Smooth muscle cell (in vitro differentiated cells): ENCODE measurements at regions not wholly inside any gene's neighbourhood (a gene's known extent, or its start where the extent isn't known, plus 50 kb on each side); places are given as distances from the start of the nearest gene placed in this dataset.

Experiments used
- DNase-seq: peaks from one replicate; lab custom pipeline; 2025; ENCODE audit not compliant: unreplicated experiment; lab: John Stamatoyannopoulos, UW
- H2AFZ ChIP-seq: fragments of 200-600 bp; sonication (generic); 2 replicates; pipeline ENCODE4 v1.6.0; 2016; ENCODE audit warnings: antibody characterized with exemption, low read depth, mild to moderate bottlenecking
- H3F3A ChIP-seq: fragments of 200-600 bp; sonication (generic); 2 replicates; pipeline ENCODE4 v1.6.0; 2017; ENCODE audit warnings: antibody characterized with exemption, low read depth
- H3K27ac ChIP-seq: fragments of 200-600 bp; sonication (generic); 2 replicates; pipeline ENCODE4 v1.5.1; 2016; ENCODE audit warnings: low read depth, mild to moderate bottlenecking
- H3K27me3 ChIP-seq: fragments of 200-600 bp; sonication (generic); 2 replicates; pipeline ENCODE4 v1.6.1; 2016; ENCODE audit warnings: low read depth, mild to moderate bottlenecking
- H3K36me3 ChIP-seq: fragments of 200-600 bp; sonication (generic); 2 replicates; pipeline ENCODE4 v1.5.1; 2016; ENCODE audit warnings: low read depth
- H3K4me1 ChIP-seq: fragments of 200-600 bp; sonication (generic); 2 replicates; pipeline ENCODE4 v1.5.1; 2016; ENCODE audit warnings: low read depth
- H3K4me2 ChIP-seq: fragments of 200-600 bp; sonication (generic); 2 replicates; pipeline ENCODE4 v1.6.0; 2016; ENCODE audit warnings: mild to moderate bottlenecking
- H3K4me3 ChIP-seq: fragments of 200-600 bp; sonication (generic); 2 replicates; pipeline ENCODE4 v1.5.1; 2016; ENCODE audit warnings: mild to moderate bottlenecking
- H3K79me2 ChIP-seq: fragments of 200-600 bp; sonication (generic); 2 replicates; pipeline ENCODE4 v1.6.0; 2016; ENCODE audit warnings: low read depth, mild to moderate bottlenecking
- H3K9ac ChIP-seq: fragments of 200-600 bp; sonication (generic); 2 replicates; pipeline ENCODE4 v1.6.0; 2016; ENCODE audit warnings: low read depth
- H3K9me3 ChIP-seq: fragments of 200-600 bp; sonication (generic); replicated peaks from 2 replicates; pipeline ENCODE4 v1.5.1; 2016; ENCODE audit warnings: low read depth
- H4K20me1 ChIP-seq: fragments of 200-600 bp; sonication (generic); 2 replicates; pipeline ENCODE4 v1.6.0; 2016; ENCODE audit warnings: low read depth
- WGBS: methylation state at CpG from one replicate; pipeline ENCODE4 v1.1.7; 2016; ENCODE audit warnings: low lambda C conversion rate; 5-methylcytosine and 5-hydroxymethylcytosine counted together
- TF ChIP-seq, protein P1 (sequence below): fragments of 200-600 bp; sonication (generic); IDR thresholded peaks from 2 replicates; pipeline ENCODE4 v1.5.1; 2017; ENCODE audit warnings: borderline replicate concordance, mild to moderate bottlenecking, antibody characterized with exemption; ENCODE audit not compliant: insufficient read depth, poor library complexity, severe bottlenecking

DNA sequence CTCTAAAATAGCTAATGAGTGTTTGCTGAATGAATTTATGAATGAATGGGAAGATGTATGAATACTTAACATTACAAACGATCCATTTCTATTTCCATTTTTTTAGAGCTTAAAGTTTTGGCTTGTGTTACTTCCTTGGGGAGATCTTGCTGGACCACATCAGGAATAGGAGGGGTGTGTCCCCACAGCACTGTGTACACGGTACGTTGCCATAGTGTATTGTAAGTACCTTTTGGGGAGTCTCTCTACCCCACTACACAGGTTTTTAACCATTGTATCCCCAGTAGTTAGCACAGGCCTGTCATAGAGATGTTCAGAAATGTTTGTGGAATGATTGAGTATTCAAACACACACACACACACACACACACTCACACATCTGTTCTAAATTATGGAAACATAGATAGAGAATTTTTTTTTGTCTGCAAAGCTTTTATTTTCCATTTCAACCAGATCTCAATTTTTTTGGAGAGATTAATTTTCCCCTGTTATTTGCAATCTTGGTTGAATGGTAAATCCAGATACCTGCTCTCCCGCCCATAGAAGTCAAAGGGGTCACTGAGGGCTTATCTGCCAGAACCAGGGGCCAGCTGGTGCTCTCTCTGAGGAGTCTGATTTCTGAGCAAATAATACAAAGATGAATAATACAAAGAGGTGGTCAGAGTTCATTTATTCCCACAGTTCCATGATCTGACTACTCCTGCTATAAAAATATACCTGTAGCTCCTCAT is 471.0 kb downstream of the INSC start:
- no peak overlapping the region for H3K4me3 ChIP-seq
- H3K27ac ChIP-seq: no peak overlapping the region
- WGBS: 93% methylated on average over 4 of the region's 4 CpGs
- no peak overlapping the region for H2AFZ ChIP-seq
- DNase-seq: no peak
- no peaks in the 10 kb centered on the region for H3K9me3 ChIP-seq
- H3K4me1 ChIP-seq: peaks cover 6% of the 10 kb centered on the region
- no peak overlapping the region for H3K4me2 ChIP-seq
- TF ChIP-seq, protein P1, sequence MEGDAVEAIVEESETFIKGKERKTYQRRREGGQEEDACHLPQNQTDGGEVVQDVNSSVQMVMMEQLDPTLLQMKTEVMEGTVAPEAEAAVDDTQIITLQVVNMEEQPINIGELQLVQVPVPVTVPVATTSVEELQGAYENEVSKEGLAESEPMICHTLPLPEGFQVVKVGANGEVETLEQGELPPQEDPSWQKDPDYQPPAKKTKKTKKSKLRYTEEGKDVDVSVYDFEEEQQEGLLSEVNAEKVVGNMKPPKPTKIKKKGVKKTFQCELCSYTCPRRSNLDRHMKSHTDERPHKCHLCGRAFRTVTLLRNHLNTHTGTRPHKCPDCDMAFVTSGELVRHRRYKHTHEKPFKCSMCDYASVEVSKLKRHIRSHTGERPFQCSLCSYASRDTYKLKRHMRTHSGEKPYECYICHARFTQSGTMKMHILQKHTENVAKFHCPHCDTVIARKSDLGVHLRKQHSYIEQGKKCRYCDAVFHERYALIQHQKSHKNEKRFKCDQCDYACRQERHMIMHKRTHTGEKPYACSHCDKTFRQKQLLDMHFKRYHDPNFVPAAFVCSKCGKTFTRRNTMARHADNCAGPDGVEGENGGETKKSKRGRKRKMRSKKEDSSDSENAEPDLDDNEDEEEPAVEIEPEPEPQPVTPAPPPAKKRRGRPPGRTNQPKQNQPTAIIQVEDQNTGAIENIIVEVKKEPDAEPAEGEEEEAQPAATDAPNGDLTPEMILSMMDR: no peak
- no peaks in the 10 kb centered on the region for H3K36me3 ChIP-seq
- H3K79me2 ChIP-seq: no peaks in the 10 kb centered on the region
- no peak overlapping the region for H3K9ac ChIP-seq
- no peaks in the 10 kb centered on the region for H4K20me1 ChIP-seq
- H3F3A ChIP-seq: no peaks in the 10 kb centered on the region
- no peaks in the 10 kb centered on the region for H3K27me3 ChIP-seq

DNA sequence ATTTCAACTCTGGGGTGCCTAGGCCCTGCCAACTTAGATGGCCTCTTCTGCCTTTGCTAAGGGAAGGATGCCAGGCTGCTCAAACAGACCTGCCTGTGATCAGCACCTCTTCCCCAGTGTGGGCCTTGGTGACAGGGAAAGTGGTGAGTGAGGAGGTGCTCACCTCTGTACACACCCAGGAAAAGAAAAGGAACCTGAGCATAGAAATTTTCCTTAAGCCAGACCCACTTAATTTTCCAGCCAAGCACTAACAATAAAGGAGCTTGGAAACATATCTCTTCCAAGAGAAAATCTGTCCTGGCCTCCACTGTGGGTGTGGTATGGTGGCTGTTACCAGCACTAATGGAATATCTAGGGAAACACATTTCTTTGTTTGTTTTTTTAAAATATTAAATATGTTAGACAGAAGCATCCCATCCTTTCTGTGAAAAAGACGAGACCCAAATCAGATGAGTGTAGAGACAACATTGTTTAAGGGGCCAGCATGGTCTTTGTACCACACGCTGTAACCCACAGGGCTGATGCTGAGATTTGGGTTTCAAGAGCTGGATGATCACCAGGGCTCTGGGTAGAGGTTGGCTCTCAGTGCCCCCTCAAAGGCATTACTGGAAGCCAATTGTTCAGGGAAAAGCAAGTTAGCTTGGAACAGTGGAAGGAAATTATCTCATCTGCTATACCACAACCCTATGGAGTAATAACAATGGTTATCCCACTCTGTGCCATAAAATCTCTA is 472.2 kb downstream of the INSC start:
- no peak overlapping the region for H3K27ac ChIP-seq
- H3K36me3 ChIP-seq: no peaks in the 10 kb centered on the region
- H4K20me1 ChIP-seq: no peaks in the 10 kb centered on the region
- H3K27me3 ChIP-seq: no peaks in the 10 kb centered on the region
- H2AFZ ChIP-seq: no peak overlapping the region
- no peak overlapping the region for H3K4me3 ChIP-seq
- no peaks in the 10 kb centered on the region for H3F3A ChIP-seq
- DNase-seq: no peak
- no peaks in the 10 kb centered on the region for H3K79me2 ChIP-seq
- no peaks in the 10 kb centered on the region for H3K9me3 ChIP-seq
- H3K9ac ChIP-seq: no peak overlapping the region
- TF ChIP-seq, protein P1: no peak
- H3K4me2 ChIP-seq: no peak overlapping the region
- peaks cover 6% of the 10 kb centered on the region for H3K4me1 ChIP-seq
- WGBS: 85% methylated on average over 2 of the region's 2 CpGs

DNA sequence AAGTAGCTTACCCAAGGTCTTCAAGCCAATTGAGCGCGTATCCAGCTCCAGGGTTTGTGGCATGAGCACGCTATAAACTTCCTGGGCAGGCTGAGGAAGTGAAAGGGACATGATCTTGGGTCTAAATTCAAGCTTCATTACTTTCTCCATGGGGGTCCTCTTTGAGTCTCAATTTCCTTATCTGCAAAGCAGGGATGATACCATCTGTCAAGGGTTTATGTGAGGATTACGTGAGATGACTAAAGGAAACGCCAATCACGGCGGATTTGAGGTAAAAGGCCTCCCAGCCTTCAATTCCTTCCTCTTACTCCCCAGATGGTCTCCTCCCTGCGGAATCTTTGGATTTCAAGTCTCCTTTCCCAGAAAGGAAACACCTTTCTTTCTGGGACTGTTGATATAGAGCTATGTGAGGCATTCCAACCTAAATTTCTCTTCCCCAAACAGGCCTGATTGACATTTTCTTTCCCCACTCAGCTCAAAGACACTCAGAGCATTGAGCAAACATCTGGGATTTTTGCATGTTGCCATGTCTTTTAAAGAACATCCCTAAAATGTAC is 474.4 kb downstream of the INSC start:
- 70% methylated on average over 8 of the region's 8 CpGs for WGBS

More for the DNA sequence above, 474.4 kb downstream of the INSC start:
- Histone ChIP-seq H3K4me2 (no peak overlapping the region), H3K27me3 (no peaks in the 10 kb centered on the region), H3K36me3 (no peaks in the 10 kb centered on the region), H4K20me1 (no peaks in the 10 kb centered on the region), H2AFZ (no peak overlapping the region), H3K4me1 (peaks cover 6% of the 10 kb centered on the region), H3K27ac (no peak overlapping the region), H3K79me2 (no peaks in the 10 kb centered on the region), H3K9ac (no peak overlapping the region), H3K4me3 (no peak overlapping the region), H3F3A (no peaks in the 10 kb centered on the region), H3K9me3 (no peaks in the 10 kb centered on the region)
- TF ChIP-seq, protein P1: no peak
- DNase-seq: no peak
